ENCODE measurements at regions not wholly inside any gene's neighbourhood (a gene's known extent, or its start where the extent isn't known, plus 50 kb on each side); places are given as distances from the start of the nearest gene placed in this dataset.

GRCh38 chr10:6305401-6306321 lies 102.9 kb downstream of the PFKFB3 start:
- no peak overlapping the region for H3K27ac ChIP-seq (ENCODE audit: low read length)
- no peaks in the 10 kb centered on the region for H3K27me3 ChIP-seq (ENCODE audit: control insufficient read depth, insufficient read depth)
- H3K4me3 ChIP-seq (ENCODE audit: low read length) = no peak overlapping the region
- H3K9me3 ChIP-seq (ENCODE audit: control insufficient read depth, low read length) = no peaks in the 10 kb centered on the region
- no peaks in the 10 kb centered on the region for H3K4me1 ChIP-seq (ENCODE audit: control insufficient read depth, insufficient read depth, low read length)
- DNase-seq (no peak), ATAC-seq (no peak)
- intact Hi-C loops (cut with DNase I) = no loop called here
- 83% methylated on average over 7 of the region's 7 CpGs for WGBS

- no peak for ATAC-seq
- H3K9me3 ChIP-seq (ENCODE audit: control insufficient read depth, low read length) = no peaks in the 10 kb centered on the region
- WGBS = 91% methylated on average over 4 of the region's 4 CpGs
- no peaks in the 10 kb centered on the region for H3K4me1 ChIP-seq (ENCODE audit: control insufficient read depth, insufficient read depth, low read length)
- no peaks in the 10 kb centered on the region for H3K27me3 ChIP-seq (ENCODE audit: control insufficient read depth, insufficient read depth)
- intact Hi-C loops (cut with DNase I) = no loop called here
- no peak for DNase-seq
- H3K4me3 ChIP-seq (ENCODE audit: low read length) = no peak overlapping the region
- H3K27ac ChIP-seq (ENCODE audit: low read length) = no peak overlapping the region
These were observed 104.2 kb downstream of the PFKFB3 start for GRCh38 chr10:6306917-6307316.

GRCh38 chr10:6309816-6310215 lies 107.1 kb downstream of the PFKFB3 start:
- H3K4me1 ChIP-seq (ENCODE audit: control insufficient read depth, insufficient read depth, low read length) = no peaks in the 10 kb centered on the region
- no peaks in the 10 kb centered on the region for H3K27me3 ChIP-seq (ENCODE audit: control insufficient read depth, insufficient read depth)
- no peak overlapping the region for H3K27ac ChIP-seq (ENCODE audit: low read length)
- ATAC-seq = no peak
- H3K9me3 ChIP-seq (ENCODE audit: control insufficient read depth, low read length) = no peaks in the 10 kb centered on the region
- H3K4me3 ChIP-seq (ENCODE audit: low read length) = no peak overlapping the region
- WGBS = 89% methylated on average over 4 of the region's 4 CpGs
- DNase-seq = no peak
- intact Hi-C loops (cut with DNase I) = no loop called here

- H3K4me3 ChIP-seq (ENCODE audit: low read length) = no peak overlapping the region
- no peak for DNase-seq
- H3K4me1 ChIP-seq (ENCODE audit: control insufficient read depth, insufficient read depth, low read length) = no peaks in the 10 kb centered on the region
- no peak overlapping the region for H3K27ac ChIP-seq (ENCODE audit: low read length)
- intact Hi-C loops (cut with DNase I) = no loop called here
- H3K27me3 ChIP-seq (ENCODE audit: control insufficient read depth, insufficient read depth) = no peaks in the 10 kb centered on the region
- no peak for ATAC-seq
- 97% methylated on average over 4 of the region's 4 CpGs for WGBS
- no peaks in the 10 kb centered on the region for H3K9me3 ChIP-seq (ENCODE audit: control insufficient read depth, low read length)
These were observed 108.2 kb downstream of the PFKFB3 start for GRCh38 chr10:6310977-6311376.

GRCh38 chr10:6311700-6312330 lies 109.1 kb downstream of the PFKFB3 start:
- intact Hi-C loops (cut with DNase I) = no loop called here
- Histone ChIP-seq H3K27ac (ENCODE audit: low read length) (no peak overlapping the region), H3K4me1 (ENCODE audit: control insufficient read depth, insufficient read depth, low read length) (no peaks in the 10 kb centered on the region), H3K9me3 (ENCODE audit: control insufficient read depth, low read length) (no peaks in the 10 kb centered on the region), H3K27me3 (ENCODE audit: control insufficient read depth, insufficient read depth) (no peaks in the 10 kb centered on the region), H3K4me3 (ENCODE audit: low read length) (no peak overlapping the region)
- no peak for ATAC-seq
- no peak for DNase-seq
- WGBS = 66% methylated on average over 11 of the region's 11 CpGs

- ATAC-seq = no peak
- Histone ChIP-seq H3K4me1 (ENCODE audit: control insufficient read depth, insufficient read depth, low read length) (no peaks in the 10 kb centered on the region), H3K4me3 (ENCODE audit: low read length) (no peak overlapping the region), H3K27ac (ENCODE audit: low read length) (no peak overlapping the region), H3K9me3 (ENCODE audit: control insufficient read depth, low read length) (no peaks in the 10 kb centered on the region), H3K27me3 (ENCODE audit: control insufficient read depth, insufficient read depth) (no peaks in the 10 kb centered on the region)
- no peak for DNase-seq
- 78% methylated on average over 6 of the region's 6 CpGs for WGBS
- intact Hi-C loops (cut with DNase I) = no loop called here
These were observed 109.9 kb downstream of the PFKFB3 start for GRCh38 chr10:6312636-6313035.

GRCh38 chr10:6313111-6313895 lies 110.6 kb downstream of the PFKFB3 start:
- ATAC-seq = no peak
- H3K27ac ChIP-seq (ENCODE audit: low read length) = no peak overlapping the region
- DNase-seq = no peak
- H3K4me1 ChIP-seq (ENCODE audit: control insufficient read depth, insufficient read depth, low read length) = no peaks in the 10 kb centered on the region
- no peaks in the 10 kb centered on the region for H3K27me3 ChIP-seq (ENCODE audit: control insufficient read depth, insufficient read depth)
- no peak overlapping the region for H3K4me3 ChIP-seq (ENCODE audit: low read length)
- 81% methylated on average over 12 of the region's 12 CpGs for WGBS
- H3K9me3 ChIP-seq (ENCODE audit: control insufficient read depth, low read length) = no peaks in the 10 kb centered on the region
- intact Hi-C loops (cut with DNase I) = no loop called here

GRCh38 chr10:6314620-6315205 lies 112.0 kb downstream of the PFKFB3 start:
- H3K9me3 ChIP-seq (ENCODE audit: control insufficient read depth, low read length) = no peaks in the 10 kb centered on the region
- intact Hi-C loops (cut with DNase I) = no loop called here
- ATAC-seq = no peak
- no peaks in the 10 kb centered on the region for H3K4me1 ChIP-seq (ENCODE audit: control insufficient read depth, insufficient read depth, low read length)
- 85% methylated on average over 9 of the region's 9 CpGs for WGBS
- no peak overlapping the region for H3K4me3 ChIP-seq (ENCODE audit: low read length)
- DNase-seq = no peak
- no peak overlapping the region for H3K27ac ChIP-seq (ENCODE audit: low read length)
- H3K27me3 ChIP-seq (ENCODE audit: control insufficient read depth, insufficient read depth) = no peaks in the 10 kb centered on the region

- H3K9me3 ChIP-seq (ENCODE audit: control insufficient read depth, low read length) = no peaks in the 10 kb centered on the region
- no peak for ATAC-seq
- intact Hi-C loops (cut with DNase I) = no loop called here
- no peaks in the 10 kb centered on the region for H3K4me1 ChIP-seq (ENCODE audit: control insufficient read depth, insufficient read depth, low read length)
- no peak overlapping the region for H3K27ac ChIP-seq (ENCODE audit: low read length)
- H3K4me3 ChIP-seq (ENCODE audit: low read length) = no peak overlapping the region
- H3K27me3 ChIP-seq (ENCODE audit: control insufficient read depth, insufficient read depth) = no peaks in the 10 kb centered on the region
- no peak for DNase-seq
These were observed 116.4 kb downstream of the PFKFB3 start for GRCh38 chr10:6319119-6319518.

GRCh38 chr10:6320320-6321010 lies 117.7 kb downstream of the PFKFB3 start:
- Histone ChIP-seq H3K4me1 (ENCODE audit: control insufficient read depth, insufficient read depth, low read length) (no peaks in the 10 kb centered on the region), H3K27me3 (ENCODE audit: control insufficient read depth, insufficient read depth) (no peaks in the 10 kb centered on the region), H3K27ac (ENCODE audit: low read length) (no peak overlapping the region), H3K9me3 (ENCODE audit: control insufficient read depth, low read length) (no peaks in the 10 kb centered on the region), H3K4me3 (ENCODE audit: low read length) (no peak overlapping the region)
- ATAC-seq (no peak), DNase-seq (no peak)
- intact Hi-C loops (cut with DNase I) = no loop called here
- WGBS = 94% methylated on average over 6 of the region's 6 CpGs

All from right cardiac atrium (tissue), 5 donors.